ENCODE measurements at regions not wholly inside any gene's neighbourhood (a gene's known extent, or its start where the extent isn't known, plus 50 kb on each side); places are given as distances from the start of the nearest gene placed in this dataset.
"Not testable (repeated sequence)": the region's sequence is repeated elsewhere in the genome, so short reads cannot be mapped to it uniquely, and the experiment has no call there.

GRCh38 chr10:80697926-80698325 is 160.2 kb downstream of the SH2D4B start:
- no peak for DNase-seq

GRCh38 chr10:80699602-80700039 is 161.9 kb downstream of the SH2D4B start:
- DNase-seq, result peak; percentile 78

GRCh38 chr10:80700252-80700651 is 162.6 kb downstream of the SH2D4B start:
- DNase-seq, result no peak

GRCh38 chr10:80700760-80701444 is 163.2 kb downstream of the SH2D4B start:
- no peak for DNase-seq

- DNase-seq, result no peak
Measured at GRCh38 chr10:80701706-80702105, 164.0 kb downstream of the SH2D4B start.

- DNase-seq, result no peak
Measured at GRCh38 chr10:80702143-80702542, 164.4 kb downstream of the SH2D4B start.

- DNase-seq, result no peak
Measured at GRCh38 chr10:80705899-80706298, 168.2 kb downstream of the SH2D4B start.

- no peak for DNase-seq
Measured at GRCh38 chr10:80708185-80708584, 170.5 kb downstream of the SH2D4B start.

- DNase-seq, result no peak
Measured at GRCh38 chr10:80708808-80709207, 171.1 kb downstream of the SH2D4B start.

- DNase-seq, result no peak
Measured at GRCh38 chr10:80709866-80710265, 172.2 kb downstream of the SH2D4B start.

- no peak for DNase-seq
Measured at GRCh38 chr10:80713398-80713928, 175.8 kb downstream of the SH2D4B start.

- no peak for DNase-seq
Measured at GRCh38 chr10:80714566-80714965, 176.9 kb downstream of the SH2D4B start.

GRCh38 chr10:80718024-80718423 is 180.3 kb downstream of the SH2D4B start:
- no peak for DNase-seq

GRCh38 chr10:80719935-80720334 is 182.2 kb downstream of the SH2D4B start:
- DNase-seq, result no peak

- no peak for DNase-seq
Measured at GRCh38 chr10:80720549-80720948, 182.8 kb downstream of the SH2D4B start.

- DNase-seq, result not testable (repeated sequence)
Measured at GRCh38 chr10:80728354-80728753, 190.7 kb downstream of the SH2D4B start.

- DNase-seq, result no peak
Measured at GRCh38 chr10:80729896-80730295, 192.2 kb downstream of the SH2D4B start.

GRCh38 chr10:80730522-80730921 is 192.8 kb downstream of the SH2D4B start:
- no peak for DNase-seq

- DNase-seq, result no peak
Measured at GRCh38 chr10:80734589-80734988, 196.9 kb downstream of the SH2D4B start.

- no peak for DNase-seq
Measured at GRCh38 chr10:80737209-80737608, 199.5 kb downstream of the SH2D4B start.

GRCh38 chr10:80739328-80739727 is 201.6 kb downstream of the SH2D4B start:
- no peak for DNase-seq

GRCh38 chr10:80739963-80740715 is 202.4 kb downstream of the SH2D4B start:
- DNase-seq, result no peak

GRCh38 chr10:80741278-80741677 is 203.6 kb downstream of the SH2D4B start:
- no peak for DNase-seq

GRCh38 chr10:80750268-80750667 is 212.6 kb downstream of the SH2D4B start:
- no peak for DNase-seq
